Neuronal stem cell (in vitro differentiated cells): ENCODE measurements at regions not wholly inside any gene's neighbourhood (a gene's known extent, or its start where the extent isn't known, plus 50 kb on each side); places are given as distances from the start of the nearest gene placed in this dataset.

Experiments used
- DNase-seq: peaks from one replicate; pipeline ENCODE4 v3.0.0-alpha.2; 2013; ENCODE audit warnings: low spot score
- H2AFZ ChIP-seq: one replicate; pipeline ENCODE4 v1.6.1; 2013; ENCODE audit warnings: mild to moderate bottlenecking, low read length, inconsistent platforms
- H2AK5ac ChIP-seq: 2 replicates; pipeline ENCODE4 v1.6.1; 2013; ENCODE audit warnings: low read depth, mild to moderate bottlenecking, inconsistent platforms, low read length, moderate library complexity, mixed read lengths
- H2BK120ac ChIP-seq: 2 replicates; pipeline ENCODE4 v1.6.1; 2013; ENCODE audit warnings: low read depth, mild to moderate bottlenecking, inconsistent platforms, low read length, moderate library complexity, mixed read lengths
- H2BK12ac ChIP-seq: one replicate; pipeline ENCODE4 v1.6.1; 2013; ENCODE audit warnings: low read length, inconsistent platforms
- H2BK15ac ChIP-seq: 2 replicates; pipeline ENCODE4 v1.6.1; 2013; ENCODE audit warnings: mild to moderate bottlenecking, low read length, inconsistent platforms, mixed read lengths
- H2BK5ac ChIP-seq: one replicate; pipeline ENCODE4 v1.6.1; 2013; ENCODE audit warnings: inconsistent platforms, mild to moderate bottlenecking, low read length, moderate library complexity
- H3K14ac ChIP-seq: one replicate; pipeline ENCODE4 v1.6.1; 2013; ENCODE audit warnings: low read length, inconsistent platforms
- H3K18ac ChIP-seq: 2 replicates; pipeline ENCODE4 v1.6.1; 2013; ENCODE audit warnings: low read length, inconsistent platforms
- H3K23ac ChIP-seq: 2 replicates; pipeline ENCODE4 v1.6.1; 2013; ENCODE audit warnings: low read depth, mild to moderate bottlenecking, mixed read lengths, low read length, inconsistent platforms; ENCODE audit not compliant: poor library complexity
- H3K27ac ChIP-seq: replicated peaks from 3 replicates; pipeline ENCODE4 v1.5.1; 2013; ENCODE audit warnings: low read length, inconsistent platforms
- H3K27me3 ChIP-seq, 3 experiments: 2 replicates each; pipeline ENCODE4 v1.6.1; 2013; ENCODE audit warnings: low read length in 3 of 3, mild to moderate bottlenecking in 2 of 3, inconsistent platforms in 1 of 3, low read depth in 1 of 3, mixed read lengths in 1 of 3, moderate library complexity in 1 of 3; ENCODE audit not compliant: control insufficient read depth in 3 of 3, insufficient read depth in 3 of 3
- H3K36me3 ChIP-seq, 2 donors: replicated peaks in 1 of 2; 2 replicates each; pipeline ENCODE4 v1.6.1; 2013; ENCODE audit warnings: low read length in 2 of 2; ENCODE audit not compliant: control insufficient read depth in 2 of 2, insufficient read depth in 2 of 2
- H3K4ac ChIP-seq: 2 replicates; pipeline ENCODE4 v1.6.1; 2013; ENCODE audit warnings: inconsistent platforms, mild to moderate bottlenecking, low read length, moderate library complexity
- H3K4me1 ChIP-seq, 2 donors: 1 replicate in 1 of 2; 2 replicates in 1 of 2; pipeline ENCODE4 v1.6.1; 2013; ENCODE audit warnings: low read length in 2 of 2, low read depth in 1 of 2; ENCODE audit not compliant: control insufficient read depth in 2 of 2, insufficient read depth in 1 of 2
- H3K4me2 ChIP-seq: one replicate; pipeline ENCODE4 v1.6.1; 2013; ENCODE audit warnings: mild to moderate bottlenecking, low read length, inconsistent platforms; ENCODE audit not compliant: insufficient read depth, poor library complexity, severe bottlenecking
- H3K4me3 ChIP-seq, 2 donors: 2 replicates each; pipeline ENCODE4 v1.5.1; 2013; ENCODE audit warnings: low read length in 2 of 2, mild to moderate bottlenecking in 2 of 2, inconsistent platforms in 1 of 2, moderate library complexity in 1 of 2
- H3K79me1 ChIP-seq: one replicate; pipeline ENCODE4 v1.6.1; 2013; ENCODE audit warnings: low read depth, mild to moderate bottlenecking, inconsistent platforms, low read length, moderate library complexity
- H3K9ac ChIP-seq: one replicate; pipeline ENCODE4 v1.6.1; 2013; ENCODE audit warnings: mild to moderate bottlenecking, low read depth, low read length, inconsistent platforms; ENCODE audit not compliant: poor library complexity
- H3K9me3 ChIP-seq, 2 donors: replicated peaks in 1 of 2; 2 replicates each; pipeline versions ENCODE3 to v1.6.1; 2013; ENCODE audit warnings: low read length in 2 of 2, mild to moderate bottlenecking in 2 of 2, inconsistent platforms in 1 of 2, low read depth in 1 of 2, mixed read lengths in 1 of 2, moderate library complexity in 1 of 2; ENCODE audit not compliant: control insufficient read depth in 2 of 2, insufficient read depth in 1 of 2
- H4K8ac ChIP-seq: one replicate; pipeline ENCODE4 v1.6.1; 2013; ENCODE audit warnings: low read depth, mild to moderate bottlenecking, inconsistent platforms, low read length, moderate library complexity
- H4K91ac ChIP-seq: one replicate; pipeline ENCODE4 v1.6.1; 2013; ENCODE audit warnings: low read length, low read depth, mild to moderate bottlenecking, inconsistent platforms; ENCODE audit not compliant: poor library complexity
- WGBS, 2 donors: extraction: QIAGEN DNeasy Blood & Tissue Kit; methylation state at CpG; one replicate each; pipeline ENCODE4 v1.1.7; 2013; ENCODE audit warnings: missing lambda C conversion rate in 2 of 2, mixed read lengths in 1 of 2; ENCODE audit not compliant: insufficient read length in 2 of 2, insufficient replicate concordance in 1 of 2; ENCODE audit errors: extremely low coverage in 2 of 2; 5-methylcytosine and 5-hydroxymethylcytosine counted together

GRCh38 chrY:8495243-8495642 is 842.0 kb upstream of the TSPY4 start:
- Histone ChIP-seq H3K14ac (no peak overlapping the region), H3K9me3 (no peaks in the 10 kb centered on the region), H4K8ac (no peak overlapping the region), H2AFZ (no peak overlapping the region), H3K18ac (no peak overlapping the region), H3K4me3 (no peak overlapping the region), H2BK5ac (no peak overlapping the region), H3K79me1 (no peaks in the 10 kb centered on the region), H3K27ac (no peak overlapping the region), H3K36me3 (no peaks in the 10 kb centered on the region), H3K27me3 (no peaks in the 10 kb centered on the region), H4K91ac (no peak overlapping the region), H2BK120ac (no peak overlapping the region), H2BK15ac (no peak overlapping the region), H3K9ac (no peak overlapping the region), H2BK12ac (no peak overlapping the region), H3K4me1 (no peaks in the 10 kb centered on the region), H2AK5ac (no peak overlapping the region), H3K4me2 (no peak overlapping the region), H3K4ac (no peak overlapping the region), H3K23ac (no peak overlapping the region)
- DNase-seq = no peak
- WGBS, 2 donors = no CpG with 5 or more reads among the region's 2 CpGs

DNA sequence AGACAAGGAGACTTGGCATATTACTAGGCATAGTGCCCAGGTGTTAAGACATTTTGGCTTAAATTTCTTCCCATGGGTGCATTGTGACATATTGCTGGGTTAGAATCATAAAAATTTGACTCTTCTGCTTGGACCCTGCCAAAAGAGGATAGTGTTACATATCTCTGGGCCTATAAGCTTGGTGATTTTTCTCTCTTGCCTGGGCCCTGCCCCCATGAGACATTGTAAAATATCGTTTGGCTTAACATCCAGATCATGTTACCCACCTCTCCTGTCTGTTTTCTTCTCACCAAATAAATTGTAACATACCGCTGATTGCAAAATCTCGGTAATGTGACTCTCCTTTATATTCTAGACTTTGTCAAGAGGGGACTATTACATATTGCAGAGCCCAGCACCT is 836.4 kb upstream of the TSPY4 start:
- Histone ChIP-seq H3K27me3 (no peaks in the 10 kb centered on the region), H3K9ac (no peak overlapping the region), H2BK5ac (no peak overlapping the region), H3K4me1 (no peaks in the 10 kb centered on the region), H3K36me3 (no peaks in the 10 kb centered on the region), H3K18ac (no peak overlapping the region), H3K4me2 (no peak overlapping the region), H3K79me1 (no peaks in the 10 kb centered on the region), H2BK120ac (no peak overlapping the region), H2AFZ (no peak overlapping the region), H2BK15ac (no peak overlapping the region), H4K91ac (no peak overlapping the region), H3K9me3 (peaks cover 0 to 2% of the 10 kb centered on the region in 2 donors), H2BK12ac (no peak overlapping the region), H4K8ac (no peak overlapping the region), H3K23ac (no peak overlapping the region), H3K4me3 (no peak overlapping the region), H3K4ac (no peak overlapping the region), H3K14ac (no peak overlapping the region), H2AK5ac (no peak overlapping the region), H3K27ac (no peak overlapping the region)
- no CpG with 5 or more reads among the region's 3 CpGs for WGBS, 2 donors
- DNase-seq = no peak

DNA sequence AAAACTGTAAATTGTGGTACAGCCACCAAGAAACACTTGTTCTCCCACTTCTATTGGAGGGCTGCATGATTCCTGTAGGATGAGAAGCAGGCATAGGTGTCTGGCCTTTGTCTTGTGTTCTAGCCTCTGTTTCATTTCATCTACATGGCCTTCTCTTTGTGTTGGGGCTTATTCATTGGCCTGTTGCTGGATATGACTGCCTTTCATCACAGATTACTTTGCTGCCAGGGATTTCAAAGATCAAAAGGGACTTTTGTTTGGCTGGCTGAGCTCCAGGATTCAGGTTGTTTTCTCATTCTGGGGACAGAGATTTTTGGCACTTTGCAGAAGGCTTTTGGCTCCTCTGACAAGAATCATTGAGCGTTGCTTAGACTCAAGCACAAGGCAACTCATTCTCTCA is 803.8 kb upstream of the TSPY4 start:
- WGBS, 2 donors = no CpG with 5 or more reads among the region's 1 CpG

GRCh38 chrY:8535704-8536103 is 801.6 kb upstream of the TSPY4 start:
- no peak overlapping the region for H3K14ac ChIP-seq
- H2BK120ac ChIP-seq = no peak overlapping the region
- H3K4me1 ChIP-seq = no peaks in the 10 kb centered on the region
- no peak overlapping the region for H4K8ac ChIP-seq
- H4K91ac ChIP-seq = no peak overlapping the region
- no peaks in the 10 kb centered on the region for H3K36me3 ChIP-seq
- peaks cover 0 to 13% of the 10 kb centered on the region in 2 donors for H3K9me3 ChIP-seq
- no peak overlapping the region for H2AK5ac ChIP-seq
- H2BK5ac ChIP-seq = no peak overlapping the region
- H3K27ac ChIP-seq = no peak overlapping the region
- no peak overlapping the region for H2AFZ ChIP-seq
- H2BK12ac ChIP-seq = no peak overlapping the region
- H3K4ac ChIP-seq = no peak overlapping the region
- WGBS, 2 donors = no CpG with 5 or more reads among the region's 6 CpGs
- H2BK15ac ChIP-seq = no peak overlapping the region
- H3K18ac ChIP-seq = no peak overlapping the region
- no peak overlapping the region for H3K23ac ChIP-seq
- no peaks in the 10 kb centered on the region for H3K79me1 ChIP-seq
- no peak overlapping the region for H3K9ac ChIP-seq
- H3K4me3 ChIP-seq = no peak overlapping the region
- no peaks in the 10 kb centered on the region for H3K27me3 ChIP-seq
- no peak overlapping the region for H3K4me2 ChIP-seq
- DNase-seq = no peak

More for the DNA sequence above, 803.8 kb upstream of the TSPY4 start:
- Histone ChIP-seq H3K79me1 (no peaks in the 10 kb centered on the region), H4K8ac (no peak overlapping the region), H3K27ac (no peak overlapping the region), H2AFZ (no peak overlapping the region), H3K4ac (no peak overlapping the region), H3K4me2 (no peak overlapping the region), H3K4me3 (no peak overlapping the region), H3K9me3 (peaks cover 0 to 11% of the 10 kb centered on the region in 2 donors), H3K18ac (no peak overlapping the region), H2BK12ac (no peak overlapping the region), H2BK120ac (no peak overlapping the region), H3K9ac (no peak overlapping the region), H2BK15ac (no peak overlapping the region), H3K23ac (no peak overlapping the region), H3K27me3 (no peaks in the 10 kb centered on the region), H3K36me3 (no peaks in the 10 kb centered on the region), H2BK5ac (no peak overlapping the region), H4K91ac (no peak overlapping the region), H2AK5ac (no peak overlapping the region), H3K4me1 (no peaks in the 10 kb centered on the region), H3K14ac (no peak overlapping the region)
- DNase-seq = no peak
